ENCODE measurements at regions not wholly inside any gene's neighbourhood (a gene's known extent, or its start where the extent isn't known, plus 50 kb on each side); places are given as distances from the start of the nearest gene placed in this dataset.

DNA sequence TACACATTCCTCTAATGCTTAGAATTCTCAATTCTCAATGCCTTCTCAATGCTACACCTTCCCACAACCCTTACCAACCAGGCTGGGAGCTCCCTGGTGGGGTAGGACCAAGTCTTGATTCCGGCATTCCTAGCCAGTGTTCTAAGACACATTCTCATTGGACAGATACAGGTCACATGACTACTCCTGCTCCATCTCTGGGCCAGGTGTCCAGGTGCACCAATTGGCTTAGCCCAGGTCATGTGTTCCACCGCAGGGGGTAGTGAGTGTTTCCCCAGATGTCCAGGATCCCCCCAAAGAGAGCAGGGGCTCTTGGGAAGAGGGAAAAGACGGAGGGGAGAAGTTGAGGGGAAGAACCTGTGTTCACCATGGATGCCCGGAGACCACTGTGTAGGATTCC lies 58.7 kb upstream of the MLN start:
- H3K4me3 ChIP-seq (ENCODE audit: low read depth, low read length), result no peak overlapping the region
- no peak for DNase-seq (ENCODE audit: low read depth)
- TF ChIP-seq, protein P1, sequence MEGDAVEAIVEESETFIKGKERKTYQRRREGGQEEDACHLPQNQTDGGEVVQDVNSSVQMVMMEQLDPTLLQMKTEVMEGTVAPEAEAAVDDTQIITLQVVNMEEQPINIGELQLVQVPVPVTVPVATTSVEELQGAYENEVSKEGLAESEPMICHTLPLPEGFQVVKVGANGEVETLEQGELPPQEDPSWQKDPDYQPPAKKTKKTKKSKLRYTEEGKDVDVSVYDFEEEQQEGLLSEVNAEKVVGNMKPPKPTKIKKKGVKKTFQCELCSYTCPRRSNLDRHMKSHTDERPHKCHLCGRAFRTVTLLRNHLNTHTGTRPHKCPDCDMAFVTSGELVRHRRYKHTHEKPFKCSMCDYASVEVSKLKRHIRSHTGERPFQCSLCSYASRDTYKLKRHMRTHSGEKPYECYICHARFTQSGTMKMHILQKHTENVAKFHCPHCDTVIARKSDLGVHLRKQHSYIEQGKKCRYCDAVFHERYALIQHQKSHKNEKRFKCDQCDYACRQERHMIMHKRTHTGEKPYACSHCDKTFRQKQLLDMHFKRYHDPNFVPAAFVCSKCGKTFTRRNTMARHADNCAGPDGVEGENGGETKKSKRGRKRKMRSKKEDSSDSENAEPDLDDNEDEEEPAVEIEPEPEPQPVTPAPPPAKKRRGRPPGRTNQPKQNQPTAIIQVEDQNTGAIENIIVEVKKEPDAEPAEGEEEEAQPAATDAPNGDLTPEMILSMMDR (conservative IDR thresholded peaks at IDR 0.05; ENCODE audit: low read depth, low read length), result no peak

DNA sequence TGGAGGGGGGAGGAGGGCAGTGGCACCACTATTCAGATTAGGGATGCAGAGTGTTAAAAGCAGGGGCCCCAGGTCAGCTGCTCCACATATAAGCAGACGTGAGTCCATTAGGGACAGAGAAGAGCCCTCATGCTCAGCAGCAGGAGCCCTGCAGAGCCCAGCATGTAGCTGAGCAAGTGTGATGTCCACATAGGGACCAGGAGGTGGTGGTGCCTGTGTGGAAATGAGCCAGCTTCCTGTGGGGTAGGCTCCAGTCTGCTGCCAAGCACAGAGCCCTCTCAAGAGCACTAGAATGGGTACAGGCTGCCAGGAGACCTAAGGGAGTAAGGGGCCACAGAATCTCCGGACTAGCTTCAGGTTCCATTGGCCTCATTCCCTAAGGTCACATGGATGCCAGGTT lies 57.9 kb upstream of the MLN start:
- no peak for DNase-seq (ENCODE audit: low read depth)
- TF ChIP-seq, protein P1 (conservative IDR thresholded peaks at IDR 0.05; ENCODE audit: low read depth, low read length), result no peak

DNA sequence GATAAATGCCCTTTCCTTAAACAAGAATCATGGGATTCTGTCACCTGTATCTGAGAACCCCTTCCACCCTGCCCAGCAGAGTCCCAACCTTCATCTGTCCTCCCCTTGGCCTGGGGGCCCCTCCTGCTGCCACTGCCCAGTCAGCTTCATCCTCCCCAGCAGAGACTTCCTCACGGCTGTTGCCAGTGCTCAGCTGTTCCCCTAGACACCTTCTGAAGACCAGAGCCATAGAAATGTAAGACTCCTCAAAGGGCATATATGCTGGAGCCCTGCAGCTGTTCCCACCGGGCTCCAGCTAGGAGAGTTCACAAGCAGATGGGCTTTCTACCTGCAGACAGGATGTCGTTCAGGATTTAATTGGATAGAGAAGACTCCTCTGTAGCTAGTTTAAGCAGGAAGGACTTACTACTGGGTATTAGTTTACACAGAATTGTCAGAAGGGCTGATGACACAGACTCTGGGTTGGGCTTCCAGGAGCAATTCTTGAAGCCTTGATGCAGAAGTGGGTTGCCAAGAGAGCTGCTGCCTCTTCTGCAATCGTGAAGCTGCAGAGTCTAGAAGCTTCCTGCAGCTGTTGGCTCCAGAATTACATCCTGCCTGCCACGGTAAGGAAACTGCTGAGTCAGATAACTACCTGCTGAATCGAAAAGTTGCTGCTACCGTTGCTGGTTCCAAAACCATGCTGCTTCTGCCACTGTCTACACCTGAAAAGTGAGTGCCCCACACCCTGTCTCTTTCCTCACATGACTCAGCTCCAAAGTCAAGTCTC lies 57.1 kb upstream of the MLN start:
- TF ChIP-seq, protein P1 (conservative IDR thresholded peaks at IDR 0.05; ENCODE audit: low read depth, low read length), result no peak
- DNase-seq (ENCODE audit: low read depth), result no peak
- no peak overlapping the region for H3K4me3 ChIP-seq (ENCODE audit: low read depth, low read length)

More for the DNA sequence above, 57.9 kb upstream of the MLN start:
- H3K4me3 ChIP-seq (ENCODE audit: low read depth, low read length), result no peak overlapping the region

DNA sequence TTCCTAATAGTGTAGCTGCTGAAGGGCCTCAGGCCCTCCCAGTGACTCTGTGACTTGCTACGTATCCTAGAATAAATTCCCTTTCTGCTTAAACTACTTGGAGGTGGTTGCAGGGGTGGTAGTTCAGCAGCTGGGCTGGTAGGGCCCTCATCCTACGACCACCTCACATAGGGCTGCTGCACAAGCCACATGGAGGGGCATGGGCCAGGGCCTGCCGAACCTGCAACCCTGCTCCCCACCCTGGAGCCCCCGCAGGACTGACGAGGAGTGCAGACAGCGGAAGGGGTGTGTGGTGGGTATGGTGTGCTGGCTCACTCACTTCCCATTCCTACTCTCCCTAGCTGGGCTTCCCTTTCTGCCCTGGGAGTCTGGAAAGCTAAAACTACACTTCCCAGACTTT lies 56.2 kb upstream of the MLN start:
- no peak overlapping the region for H3K4me3 ChIP-seq (ENCODE audit: low read depth, low read length)
- DNase-seq (ENCODE audit: low read depth), result no peak
- TF ChIP-seq, protein P1 (conservative IDR thresholded peaks at IDR 0.05; ENCODE audit: low read depth, low read length), result no peak

DNA sequence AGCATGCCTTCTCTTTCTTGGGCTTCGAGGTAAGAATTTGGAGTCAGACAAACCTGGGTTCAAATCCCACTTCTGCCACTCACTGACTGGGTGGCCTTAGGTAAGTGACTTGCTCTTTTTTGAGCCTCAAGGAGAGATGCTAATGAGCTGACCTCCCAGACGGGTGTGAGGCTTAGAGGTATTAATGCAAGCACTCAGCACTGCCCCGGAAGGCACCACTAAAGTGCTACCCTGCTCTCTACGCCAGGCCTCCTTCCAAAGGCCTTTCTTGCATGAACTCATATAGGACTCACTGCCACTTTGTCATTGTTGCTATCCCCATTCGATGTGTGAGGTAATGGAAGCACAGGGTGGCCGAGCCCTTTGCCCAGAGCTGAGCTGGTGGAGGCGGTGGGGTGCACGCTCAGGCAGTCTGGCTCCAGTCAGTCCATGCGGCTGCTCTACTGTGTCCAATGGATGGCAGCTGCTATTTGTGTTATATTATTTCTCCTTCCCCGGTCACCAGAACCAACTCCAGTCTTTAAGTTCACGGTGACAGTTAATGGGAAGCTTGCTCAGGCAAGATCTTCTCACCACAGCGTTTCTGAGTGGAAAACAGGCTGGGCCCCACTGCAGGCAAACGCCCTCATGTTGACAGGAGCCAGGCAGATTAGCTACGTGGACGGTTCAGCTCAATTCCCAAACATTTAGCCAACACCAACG lies 55.2 kb upstream of the MLN start:
- H3K4me3 ChIP-seq (ENCODE audit: low read depth, low read length), result no peak overlapping the region
- TF ChIP-seq, protein P1 (conservative IDR thresholded peaks at IDR 0.05; ENCODE audit: low read depth, low read length), result no peak
- DNase-seq (ENCODE audit: low read depth), result no peak

DNA sequence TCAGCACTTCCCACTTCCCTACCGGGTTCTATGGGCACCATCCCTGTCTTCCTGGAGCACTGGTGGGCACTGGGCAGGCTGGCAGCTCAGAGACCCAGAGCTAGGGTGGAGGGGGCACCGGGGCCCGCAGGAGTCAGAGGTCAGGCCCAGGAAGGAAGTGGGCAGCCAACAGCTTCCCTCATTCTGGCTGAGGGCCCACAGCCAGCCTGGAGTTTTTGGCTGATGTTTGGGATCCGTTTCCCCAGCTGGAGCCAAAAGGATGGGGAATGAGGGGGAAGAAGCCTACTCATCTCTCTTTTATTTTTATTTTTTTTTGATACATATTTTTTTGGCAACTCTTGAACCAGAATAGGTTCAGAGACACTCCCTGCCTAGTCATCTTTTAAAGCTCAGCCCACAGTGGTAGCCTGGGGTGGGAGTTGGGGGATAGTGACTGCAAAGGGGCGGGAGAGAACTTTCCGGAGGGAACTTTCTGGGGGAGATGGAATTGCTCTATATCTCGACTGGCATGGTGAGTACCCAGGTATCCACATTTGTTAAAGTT lies 54.2 kb upstream of the MLN start:
- DNase-seq (ENCODE audit: low read depth), result no peak
- TF ChIP-seq, protein P1 (conservative IDR thresholded peaks at IDR 0.05; ENCODE audit: low read depth, low read length), result no peak
- no peak overlapping the region for H3K4me3 ChIP-seq (ENCODE audit: low read depth, low read length)

All from epithelial cell of proximal tubule (primary cell).